ENCODE measurements at regions not wholly inside any gene's neighbourhood (a gene's known extent, or its start where the extent isn't known, plus 50 kb on each side); places are given as distances from the start of the nearest gene placed in this dataset.

DNA sequence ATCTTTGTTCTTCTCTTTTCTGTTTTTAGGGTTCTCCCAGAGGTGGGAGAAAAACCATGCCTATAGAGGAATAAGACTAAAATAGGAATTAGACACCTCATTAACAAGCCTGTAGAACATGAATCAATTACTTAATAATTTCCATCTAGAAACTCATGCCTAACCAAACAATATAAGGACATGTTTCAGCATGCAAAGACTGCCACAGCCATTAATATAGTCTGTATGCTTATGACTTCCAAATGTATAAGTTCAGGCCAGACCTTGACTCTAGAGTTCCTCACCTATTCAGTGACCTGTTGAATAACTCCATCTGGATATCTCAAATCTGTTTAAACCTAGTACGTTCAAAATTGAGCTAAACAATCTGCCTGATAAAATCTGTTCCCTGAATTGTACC lies 304.6 kb downstream of the BMP4 start:
- H2AFZ ChIP-seq (ENCODE audit: low read length), result no peak overlapping the region
- H3K9ac ChIP-seq (ENCODE audit: insufficient read depth, low read length), result no peak overlapping the region
- no peak overlapping the region for H3K27ac ChIP-seq (ENCODE audit: insufficient read depth, low read length)
- no peaks in the 10 kb centered on the region for H3K79me2 ChIP-seq (ENCODE audit: control insufficient read depth, insufficient read depth, low read length)
- no peaks in the 10 kb centered on the region for H3K36me3 ChIP-seq (ENCODE audit: control insufficient read depth, insufficient read depth, low read length)
- H3K27me3 ChIP-seq (ENCODE audit: control insufficient read depth, insufficient read depth, low read length), result no peaks in the 10 kb centered on the region
- no peaks in the 10 kb centered on the region for H3K4me1 ChIP-seq (ENCODE audit: control insufficient read depth, extremely low read depth, insufficient read depth, low read length)
- H4K20me1 ChIP-seq (ENCODE audit: control insufficient read depth, extremely low read depth, insufficient read depth, low read length), result no peaks in the 10 kb centered on the region
- no peak overlapping the region for H3K4me2 ChIP-seq (ENCODE audit: extremely low read depth, insufficient read depth, low read length)
- TF ChIP-seq, protein P1, sequence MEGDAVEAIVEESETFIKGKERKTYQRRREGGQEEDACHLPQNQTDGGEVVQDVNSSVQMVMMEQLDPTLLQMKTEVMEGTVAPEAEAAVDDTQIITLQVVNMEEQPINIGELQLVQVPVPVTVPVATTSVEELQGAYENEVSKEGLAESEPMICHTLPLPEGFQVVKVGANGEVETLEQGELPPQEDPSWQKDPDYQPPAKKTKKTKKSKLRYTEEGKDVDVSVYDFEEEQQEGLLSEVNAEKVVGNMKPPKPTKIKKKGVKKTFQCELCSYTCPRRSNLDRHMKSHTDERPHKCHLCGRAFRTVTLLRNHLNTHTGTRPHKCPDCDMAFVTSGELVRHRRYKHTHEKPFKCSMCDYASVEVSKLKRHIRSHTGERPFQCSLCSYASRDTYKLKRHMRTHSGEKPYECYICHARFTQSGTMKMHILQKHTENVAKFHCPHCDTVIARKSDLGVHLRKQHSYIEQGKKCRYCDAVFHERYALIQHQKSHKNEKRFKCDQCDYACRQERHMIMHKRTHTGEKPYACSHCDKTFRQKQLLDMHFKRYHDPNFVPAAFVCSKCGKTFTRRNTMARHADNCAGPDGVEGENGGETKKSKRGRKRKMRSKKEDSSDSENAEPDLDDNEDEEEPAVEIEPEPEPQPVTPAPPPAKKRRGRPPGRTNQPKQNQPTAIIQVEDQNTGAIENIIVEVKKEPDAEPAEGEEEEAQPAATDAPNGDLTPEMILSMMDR (conservative IDR thresholded peaks at IDR 0.05 in 1 of 2, IDR thresholded peaks at IDR 0.05 in 1 of 2; ENCODE audit: low read depth in 1 of 2, low read length in 2 of 2), result no peak
- TF ChIP-seq EZH2 (IDR thresholded peaks at IDR 0.05; ENCODE audit: low read length, missing control alignments), result no peak
- H3K9me3 ChIP-seq (ENCODE audit: control insufficient read depth, insufficient read depth, low read depth, low read length), result no peaks in the 10 kb centered on the region
- DNase-seq (ENCODE audit: low read depth in 2 of 2), result no peak
- H3K4me3 ChIP-seq (replicated peaks in 1 of 4; ENCODE audit: control extremely low read depth in 1 of 4, insufficient read depth in 1 of 4, low read depth in 3 of 4, low read length in 4 of 4), result no peak overlapping the region

DNA sequence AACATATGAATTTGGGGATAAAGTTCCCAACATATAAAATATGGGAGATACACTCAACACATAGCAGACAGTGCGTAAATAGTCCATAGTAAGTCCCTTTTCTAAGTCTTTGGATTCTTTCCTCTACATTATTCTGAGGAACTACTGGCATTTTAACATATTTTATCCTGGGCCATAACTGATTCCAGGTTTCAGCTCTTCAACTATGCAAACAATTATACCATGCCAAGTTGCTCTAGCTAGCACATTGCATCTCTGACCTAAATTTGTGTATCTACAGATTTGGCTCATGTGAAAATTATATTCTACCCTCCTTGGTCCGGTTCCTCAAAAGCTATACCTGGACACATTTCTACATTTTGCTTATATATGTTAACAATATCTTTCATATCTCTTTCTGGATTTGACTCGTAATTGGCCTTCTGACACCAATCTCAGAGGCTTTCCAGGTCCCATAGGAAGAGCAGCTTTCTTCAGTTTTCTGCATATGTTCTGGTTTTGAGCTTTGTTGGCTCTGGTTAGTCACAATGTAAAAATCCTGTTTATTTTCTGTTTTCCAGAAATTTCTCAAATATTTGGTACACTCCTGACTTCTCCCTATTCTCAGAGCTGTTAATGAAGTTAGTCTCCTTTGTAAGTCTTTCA lies 305.4 kb downstream of the BMP4 start:
- Histone ChIP-seq H4K20me1 (ENCODE audit: control insufficient read depth, extremely low read depth, insufficient read depth, low read length) (no peaks in the 10 kb centered on the region), H3K4me3 (replicated peaks in 1 of 4; ENCODE audit: control extremely low read depth in 1 of 4, insufficient read depth in 1 of 4, low read depth in 3 of 4, low read length in 4 of 4) (no peak overlapping the region), H3K4me2 (ENCODE audit: extremely low read depth, insufficient read depth, low read length) (no peak overlapping the region), H2AFZ (ENCODE audit: low read length) (no peak overlapping the region), H3K4me1 (ENCODE audit: control insufficient read depth, extremely low read depth, insufficient read depth, low read length) (no peaks in the 10 kb centered on the region), H3K27ac (ENCODE audit: insufficient read depth, low read length) (no peak overlapping the region), H3K36me3 (ENCODE audit: control insufficient read depth, insufficient read depth, low read length) (no peaks in the 10 kb centered on the region), H3K9me3 (ENCODE audit: control insufficient read depth, insufficient read depth, low read depth, low read length) (no peaks in the 10 kb centered on the region), H3K27me3 (ENCODE audit: control insufficient read depth, insufficient read depth, low read length) (no peaks in the 10 kb centered on the region), H3K9ac (ENCODE audit: insufficient read depth, low read length) (no peak overlapping the region), H3K79me2 (ENCODE audit: control insufficient read depth, insufficient read depth, low read length) (no peaks in the 10 kb centered on the region)
- no peak for DNase-seq (ENCODE audit: low read depth in 2 of 2)
- no peak for TF ChIP-seq EZH2 (IDR thresholded peaks at IDR 0.05; ENCODE audit: low read length, missing control alignments)
- TF ChIP-seq, protein P1 (conservative IDR thresholded peaks at IDR 0.05 in 1 of 2, IDR thresholded peaks at IDR 0.05 in 1 of 2; ENCODE audit: low read depth in 1 of 2, low read length in 2 of 2), result no peak

DNA sequence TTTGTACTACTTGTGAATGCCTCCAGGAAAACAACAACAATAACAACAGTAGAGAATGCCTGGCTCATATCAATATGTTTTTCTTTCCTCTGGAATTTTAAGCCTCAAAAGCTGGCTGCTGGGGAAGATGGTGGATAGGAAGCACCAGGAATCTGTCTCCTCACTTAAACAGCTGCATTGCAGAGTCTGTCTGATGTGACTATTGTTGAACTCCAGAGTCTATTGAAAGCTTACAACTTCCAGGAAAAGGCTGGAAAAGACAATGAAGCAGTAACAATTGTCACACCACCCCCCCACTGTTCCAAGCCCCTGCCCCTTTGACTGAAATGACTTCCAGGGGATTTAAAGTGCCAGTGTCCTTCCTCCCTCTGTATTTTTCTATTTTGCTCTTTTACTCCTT lies 309.7 kb downstream of the BMP4 start:
- no peaks in the 10 kb centered on the region for H3K27me3 ChIP-seq (ENCODE audit: control insufficient read depth, insufficient read depth, low read length)
- H3K9ac ChIP-seq (ENCODE audit: insufficient read depth, low read length), result no peak overlapping the region
- no peaks in the 10 kb centered on the region for H3K4me1 ChIP-seq (ENCODE audit: control insufficient read depth, extremely low read depth, insufficient read depth, low read length)
- no peak overlapping the region for H3K4me3 ChIP-seq (replicated peaks in 1 of 4; ENCODE audit: control extremely low read depth in 1 of 4, insufficient read depth in 1 of 4, low read depth in 3 of 4, low read length in 4 of 4)
- H2AFZ ChIP-seq (ENCODE audit: low read length), result no peak overlapping the region
- H3K4me2 ChIP-seq (ENCODE audit: extremely low read depth, insufficient read depth, low read length), result no peak overlapping the region
- no peaks in the 10 kb centered on the region for H3K9me3 ChIP-seq (ENCODE audit: control insufficient read depth, insufficient read depth, low read depth, low read length)
- no peak for DNase-seq (ENCODE audit: low read depth in 2 of 2)
- H3K79me2 ChIP-seq (ENCODE audit: control insufficient read depth, insufficient read depth, low read length), result no peaks in the 10 kb centered on the region
- H4K20me1 ChIP-seq (ENCODE audit: control insufficient read depth, extremely low read depth, insufficient read depth, low read length), result no peaks in the 10 kb centered on the region
- no peak overlapping the region for H3K27ac ChIP-seq (ENCODE audit: insufficient read depth, low read length)
- H3K36me3 ChIP-seq (ENCODE audit: control insufficient read depth, insufficient read depth, low read length), result no peaks in the 10 kb centered on the region
- no peak for TF ChIP-seq EZH2 (IDR thresholded peaks at IDR 0.05; ENCODE audit: low read length, missing control alignments)
- TF ChIP-seq, protein P1 (conservative IDR thresholded peaks at IDR 0.05 in 1 of 2, IDR thresholded peaks at IDR 0.05 in 1 of 2; ENCODE audit: low read depth in 1 of 2, low read length in 2 of 2), result no peak

All from fibroblast of lung (primary cell).